Activated CD8-positive, alpha-beta memory T cell treated with anti-CD3 and anti-CD28 coated beads, Interleukin-2, amount 50 U/mL, for 4 hours (primary cell): ENCODE measurements at regions not wholly inside any gene's neighbourhood (a gene's known extent, or its start where the extent isn't known, plus 50 kb on each side); places are given as distances from the start of the nearest gene placed in this dataset.
"Not testable (repeated sequence)": the region's sequence is repeated elsewhere in the genome, so short reads cannot be mapped to it uniquely, and the experiment has no call there.

ENCODE experiments used
- DNase-seq: peaks from one replicate; pipeline ENCODE4 v3.0.0-alpha.2; 2020

- DNase-seq, result no peak
Measured at GRCh38 chr2:23021311-23022120, 363.5 kb upstream of the KLHL29 start.

GRCh38 chr2:23023722-23024121 lies 361.3 kb upstream of the KLHL29 start:
- DNase-seq, result no peak

GRCh38 chr2:23026671-23027070 lies 358.3 kb upstream of the KLHL29 start:
- DNase-seq, result no peak

DNA sequence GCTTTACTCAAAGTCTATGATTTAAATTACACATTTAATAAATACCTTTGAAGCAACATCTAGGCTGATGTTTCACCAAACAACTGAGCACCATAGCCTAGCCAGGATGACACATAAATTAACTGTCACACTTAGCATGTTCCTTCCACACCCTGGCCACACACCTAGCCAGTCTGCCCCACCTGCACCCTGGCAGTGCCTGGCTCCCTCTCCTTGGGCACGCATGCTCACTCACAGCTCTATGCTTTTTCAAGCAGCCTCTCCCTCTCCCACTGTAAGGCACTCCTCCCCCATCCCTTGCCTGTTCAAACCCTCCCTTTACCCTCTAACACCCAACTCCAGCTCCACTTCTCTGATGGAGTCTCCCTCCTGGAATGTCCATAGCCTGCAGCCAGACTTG lies 357.6 kb upstream of the KLHL29 start:
- DNase-seq, result no peak

GRCh38 chr2:23028106-23028505 lies 356.9 kb upstream of the KLHL29 start:
- no peak for DNase-seq

- DNase-seq, result no peak
Measured at GRCh38 chr2:23029111-23029510, 355.9 kb upstream of the KLHL29 start.

GRCh38 chr2:23029951-23030350 lies 355.0 kb upstream of the KLHL29 start:
- DNase-seq, result no peak

DNA sequence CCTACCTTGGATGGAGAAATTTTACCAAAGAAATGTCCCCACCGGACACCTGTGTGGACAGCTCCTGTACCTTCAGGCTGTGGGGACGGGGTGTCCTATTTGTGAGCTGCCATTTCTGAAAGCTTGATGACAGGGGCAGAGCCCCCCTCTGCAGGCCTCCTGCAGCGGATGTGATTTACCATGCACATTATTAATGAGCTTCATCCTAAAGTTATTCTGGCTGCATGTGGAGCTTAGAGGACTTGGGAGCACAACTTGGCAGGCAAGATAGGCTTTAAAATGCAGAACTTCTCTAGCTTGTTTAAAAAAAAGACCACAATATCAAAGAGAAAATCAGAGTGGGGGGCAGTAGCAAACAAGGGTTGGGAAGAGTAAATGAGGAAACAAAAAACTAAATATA lies 350.0 kb upstream of the KLHL29 start:
- no peak for DNase-seq

DNA sequence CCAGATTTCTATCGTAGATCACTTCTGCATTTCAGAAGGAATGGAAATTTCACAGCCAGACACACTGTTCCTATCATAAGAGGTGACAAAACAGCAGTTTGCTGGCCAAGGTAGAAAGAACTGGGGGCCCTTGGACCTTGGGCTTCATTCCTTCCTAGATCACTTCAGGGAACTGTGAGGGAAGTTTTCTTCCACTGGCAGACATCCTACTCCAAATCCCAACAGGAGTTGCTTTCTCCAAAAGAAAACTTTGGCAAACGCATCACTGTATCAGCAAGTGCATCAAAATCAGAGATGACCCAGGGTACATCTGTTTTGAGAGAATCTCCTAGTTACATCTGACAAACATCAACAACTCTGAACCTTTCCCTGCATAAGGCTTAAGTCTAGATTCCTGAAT lies 348.4 kb upstream of the KLHL29 start:
- DNase-seq, result no peak

- DNase-seq, result no peak
Measured at GRCh38 chr2:23037596-23037995, 347.4 kb upstream of the KLHL29 start.

DNA sequence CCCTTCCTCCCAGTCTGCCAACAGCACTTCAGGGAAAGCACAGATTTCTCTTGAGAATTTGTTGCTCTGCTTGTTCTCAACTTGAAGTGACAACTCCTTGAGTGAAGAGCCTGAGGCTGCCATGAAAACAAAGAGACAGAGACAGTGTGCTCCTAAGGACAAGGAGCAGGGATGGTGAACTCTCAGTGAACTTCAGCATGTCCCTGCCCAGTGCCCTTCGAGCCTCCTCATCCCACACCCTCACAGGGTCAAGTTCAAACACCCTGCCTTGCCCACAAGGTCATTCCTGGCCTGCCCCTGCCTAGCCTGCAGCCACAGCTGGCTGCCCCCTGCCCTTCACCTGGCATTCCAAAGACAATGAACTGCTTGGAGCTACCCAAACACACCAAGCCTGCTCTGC lies 343.5 kb upstream of the KLHL29 start:
- DNase-seq, result no peak

DNA sequence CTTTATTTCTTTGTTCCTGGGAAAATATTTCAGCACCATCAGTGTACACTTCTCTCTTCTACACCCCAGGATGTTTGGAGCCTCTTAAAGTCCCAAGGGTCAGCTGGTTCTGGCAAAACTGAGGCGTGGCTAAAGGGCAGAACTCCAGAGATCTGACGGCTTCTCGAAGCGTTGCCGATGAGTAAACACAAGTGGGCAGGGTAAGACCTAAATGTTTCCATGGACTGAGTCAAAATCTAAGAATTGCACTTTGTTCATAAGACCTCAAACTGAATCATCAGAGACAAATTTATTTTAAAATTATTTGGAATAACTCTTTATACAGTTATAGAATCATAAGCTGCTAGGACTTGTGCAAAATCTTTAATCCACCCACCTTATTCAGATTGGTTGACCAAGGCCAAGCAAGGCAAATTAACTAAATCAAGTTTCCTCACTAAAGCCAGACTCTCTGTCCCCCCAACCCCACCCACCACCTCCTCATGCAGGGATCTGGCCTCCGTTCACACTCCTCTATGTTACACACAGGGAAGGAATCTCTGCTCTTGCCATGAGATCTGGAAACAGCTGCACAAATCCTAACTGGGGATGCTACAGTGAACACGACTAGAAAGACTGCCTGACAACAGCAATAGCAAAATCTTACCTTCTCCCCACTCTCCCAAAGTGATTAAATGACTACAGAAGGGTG lies 342.6 kb upstream of the KLHL29 start:
- DNase-seq, result no peak

- no peak for DNase-seq
Measured at GRCh38 chr2:23050388-23050787, 334.6 kb upstream of the KLHL29 start.

DNA sequence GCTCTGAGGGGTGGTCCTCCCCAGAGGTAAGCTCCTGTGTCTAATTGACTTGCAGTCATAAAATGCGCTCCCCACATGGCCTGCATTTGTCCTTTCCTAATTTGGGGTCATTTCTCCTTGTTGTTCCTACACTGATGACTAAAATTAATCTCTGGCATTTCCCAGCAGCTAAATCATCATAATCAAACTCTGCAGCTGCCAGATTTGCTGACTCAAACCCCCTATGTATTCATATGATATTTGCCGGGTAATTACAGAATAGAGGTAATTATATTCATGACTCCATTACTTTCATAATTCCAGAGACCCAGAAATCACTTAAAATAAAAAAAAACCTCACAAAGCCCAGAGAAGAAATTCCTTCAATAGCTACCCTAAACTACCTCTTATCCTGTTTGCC lies 331.4 kb upstream of the KLHL29 start:
- no peak for DNase-seq

- DNase-seq, result no peak
Measured at GRCh38 chr2:23055251-23055650, 329.7 kb upstream of the KLHL29 start.

- not testable (repeated sequence) for DNase-seq
Measured at GRCh38 chr2:23056846-23057245, 328.1 kb upstream of the KLHL29 start.

DNA sequence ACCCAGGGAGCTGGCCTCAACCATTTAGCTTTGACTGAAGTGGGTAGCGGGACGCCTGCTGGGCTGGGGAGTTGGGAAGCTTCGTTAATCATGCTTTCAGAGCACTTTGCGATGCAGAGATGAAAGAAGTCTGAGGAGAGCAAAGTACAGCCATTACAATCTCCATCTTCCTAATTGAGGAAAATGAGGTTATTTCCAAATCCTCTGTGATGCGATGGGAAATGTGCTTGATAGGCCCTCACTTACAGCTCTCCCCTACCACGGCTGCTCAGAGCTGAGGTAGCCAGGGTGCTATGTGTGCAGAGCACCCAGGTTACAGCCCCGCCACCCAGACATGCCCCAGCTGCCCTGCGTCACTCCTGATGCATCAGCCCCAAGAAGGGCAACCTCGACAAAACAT lies 326.5 kb upstream of the KLHL29 start:
- DNase-seq, result no peak

DNA sequence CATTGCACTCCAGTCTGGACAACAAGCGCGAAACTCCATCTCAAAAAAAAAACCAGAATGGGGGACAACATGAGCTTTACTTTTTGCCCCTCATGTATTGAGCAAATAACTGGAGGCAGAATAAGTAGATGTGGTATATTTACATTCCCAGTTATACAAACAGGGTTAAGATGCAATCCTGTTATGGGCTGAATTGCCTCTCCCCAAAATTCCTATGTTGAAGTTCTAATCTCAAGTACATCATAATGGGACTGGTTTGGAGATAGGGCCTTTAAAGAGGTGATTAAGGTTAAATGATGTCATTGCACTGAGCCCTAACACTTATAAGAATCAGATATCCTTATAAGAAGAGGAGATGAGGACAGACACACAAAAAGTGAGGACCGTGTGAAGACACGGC lies 319.8 kb upstream of the KLHL29 start:
- DNase-seq, result no peak

DNA sequence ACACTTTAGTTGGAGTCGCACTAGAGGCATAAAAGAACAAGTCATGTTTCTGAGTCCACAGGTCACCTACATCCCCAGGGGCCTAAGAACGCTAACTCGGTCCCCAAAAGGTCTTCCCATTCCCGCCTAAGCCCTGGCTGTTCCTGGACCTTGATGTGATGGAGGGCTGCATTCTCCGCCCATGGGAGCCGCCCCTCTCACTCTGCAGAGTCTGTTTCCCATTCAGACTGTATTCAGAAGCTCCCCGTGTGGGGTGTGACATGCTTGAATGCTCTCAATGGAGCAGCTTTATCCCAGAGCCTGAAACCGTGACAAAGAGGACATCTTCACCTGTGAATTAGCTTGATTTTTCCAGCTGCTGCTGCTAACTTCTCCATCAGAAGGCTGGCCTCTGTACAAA lies 319.0 kb upstream of the KLHL29 start:
- no peak for DNase-seq

DNA sequence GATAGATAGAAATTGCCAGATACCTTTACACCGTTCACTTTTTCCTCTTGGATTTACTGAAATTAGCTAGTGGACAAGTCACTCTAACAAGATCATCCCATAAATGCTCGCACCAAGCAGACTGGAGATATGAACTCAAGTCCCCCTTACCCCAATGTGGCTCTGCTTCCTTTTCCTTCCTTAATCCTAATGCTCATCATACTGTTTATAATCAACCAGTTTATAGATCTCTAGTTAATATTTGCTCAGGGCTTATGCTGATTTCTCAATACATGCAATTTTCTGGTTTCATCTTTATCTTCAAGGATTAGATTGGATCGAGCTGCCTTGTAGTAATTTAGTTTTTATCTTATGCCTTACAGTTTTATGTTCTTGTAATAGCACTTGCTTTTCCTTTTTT lies 318.3 kb upstream of the KLHL29 start:
- no peak for DNase-seq

DNA sequence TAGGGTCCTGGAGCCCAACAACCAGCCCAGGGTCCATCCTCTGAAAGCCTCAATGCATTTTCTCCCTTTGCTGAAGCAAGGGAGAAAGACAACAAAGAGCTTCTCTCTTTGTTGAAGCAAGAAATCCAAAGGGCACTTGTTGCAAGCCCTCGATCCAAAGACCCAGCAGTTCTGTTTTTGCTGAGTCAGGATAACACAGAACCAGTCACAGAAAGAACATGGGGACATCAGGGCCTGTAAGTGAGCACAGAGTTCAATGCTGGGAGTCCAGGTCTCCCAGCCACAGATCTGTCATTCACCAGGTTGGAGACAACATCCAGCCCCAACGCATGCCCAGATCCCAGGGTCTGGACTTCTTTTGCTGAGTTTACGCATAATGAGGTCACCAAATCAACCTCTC lies 315.8 kb upstream of the KLHL29 start:
- no peak for DNase-seq

DNA sequence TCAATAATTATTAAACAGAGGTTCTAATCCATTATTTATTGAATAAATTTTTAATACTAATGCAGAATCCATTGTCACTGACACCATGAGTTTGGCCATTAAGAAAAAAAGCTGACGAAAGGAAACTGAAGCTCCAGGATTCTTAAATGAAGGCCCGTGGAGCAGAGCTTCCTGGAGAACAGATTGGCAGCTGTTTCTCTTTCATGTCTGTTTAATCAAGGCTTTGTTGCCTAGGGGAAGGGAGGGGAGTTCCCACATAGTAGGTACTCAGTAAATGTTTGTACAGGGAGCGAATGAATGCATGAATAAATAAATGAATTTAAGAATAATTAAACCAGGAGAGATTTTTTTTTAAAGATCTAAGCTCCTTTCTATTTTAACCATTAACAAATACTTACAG lies 315.1 kb upstream of the KLHL29 start:
- DNase-seq, result no peak

GRCh38 chr2:23073056-23073455 lies 311.9 kb upstream of the KLHL29 start:
- DNase-seq, result no peak

DNA sequence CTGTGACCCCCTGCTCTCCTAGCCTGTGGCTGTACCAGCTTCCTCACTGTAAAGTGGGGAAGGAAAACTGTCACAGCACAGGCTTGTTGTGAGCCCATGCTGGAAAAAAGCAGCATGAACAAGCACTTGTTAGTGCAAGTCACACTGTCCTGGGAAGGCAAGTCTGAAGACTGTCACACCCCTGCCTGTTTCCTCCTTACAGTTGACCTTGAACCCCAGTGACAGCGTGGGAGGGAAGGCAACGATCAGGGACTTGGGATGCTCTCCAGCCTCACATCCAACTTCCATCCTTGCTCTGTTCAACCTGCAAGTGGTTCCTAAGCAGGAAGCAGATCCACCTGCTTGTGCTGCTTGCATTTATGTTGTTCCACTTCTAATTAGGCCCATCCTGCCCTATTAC lies 311.3 kb upstream of the KLHL29 start:
- no peak for DNase-seq

- DNase-seq, result no peak
Measured at GRCh38 chr2:23077596-23077995, 307.4 kb upstream of the KLHL29 start.
